HG03354 (cell line): ENCODE measurements at regions not wholly inside any gene's neighbourhood (a gene's known extent, or its start where the extent isn't known, plus 50 kb on each side); places are given as distances from the start of the nearest gene placed in this dataset.
"Not testable (repeated sequence)": the region's sequence is repeated elsewhere in the genome, so short reads cannot be mapped to it uniquely, and the experiment has no call there.

ENCODE experiments used
- ATAC-seq: cut with Tn5 transposase; IDR thresholded peaks from one replicate; pipeline ENCODE4 v1.9.1; 2021; ENCODE audit warnings: mild to moderate bottlenecking; ENCODE audit not compliant: unreplicated experiment, poor library complexity, severe bottlenecking

GRCh38 chr6:94721459-94721858, 855.9 kb upstream of the MANEA start:
- no peak for ATAC-seq

- no peak for ATAC-seq
Observed at GRCh38 chr6:94713446-94713845, 863.9 kb upstream of the MANEA start.

DNA sequence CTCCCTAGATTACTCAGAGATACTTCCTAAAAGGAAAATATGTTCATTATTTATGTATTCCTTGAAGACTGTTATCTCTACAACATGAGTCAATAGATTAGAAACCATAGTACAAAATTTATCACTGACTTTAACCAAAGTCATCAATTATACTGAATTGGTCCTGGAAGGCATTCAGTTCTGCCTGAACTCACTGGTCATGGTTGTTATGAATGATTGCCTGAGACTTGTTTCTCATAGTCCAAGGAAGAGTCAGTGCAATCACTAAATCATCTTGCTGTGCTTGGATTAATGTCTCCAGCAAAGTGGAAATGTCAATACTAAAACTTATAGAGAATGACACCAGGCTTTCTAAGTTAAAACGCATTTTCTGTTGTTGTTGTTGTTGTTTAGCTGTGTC, 878.6 kb upstream of the MANEA start:
- ATAC-seq = no peak

DNA sequence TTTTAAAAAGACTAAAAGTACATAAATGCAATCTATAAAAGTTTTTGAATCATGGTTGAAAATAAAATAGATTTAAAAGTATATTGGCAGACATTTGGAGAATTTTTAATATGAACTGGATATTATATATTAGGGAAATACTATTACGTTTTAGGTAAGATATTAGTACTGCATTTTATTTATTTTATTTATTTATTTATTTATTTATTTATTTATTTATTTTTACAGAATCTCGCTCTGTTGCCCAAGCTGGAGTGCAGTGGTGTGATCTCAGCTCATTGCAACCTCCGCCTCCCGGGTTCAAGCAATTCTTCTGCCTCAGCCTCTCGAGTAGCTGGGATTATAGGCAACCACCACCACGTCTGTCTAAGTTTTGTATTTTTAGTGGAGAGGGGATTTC, 890.1 kb upstream of the MANEA start:
- ATAC-seq = not testable (repeated sequence)

GRCh38 chr6:94683409-94683808, 893.9 kb upstream of the MANEA start:
- ATAC-seq = no peak

- ATAC-seq = no peak
Observed at GRCh38 chr6:94680669-94681212, 896.6 kb upstream of the MANEA start.

DNA sequence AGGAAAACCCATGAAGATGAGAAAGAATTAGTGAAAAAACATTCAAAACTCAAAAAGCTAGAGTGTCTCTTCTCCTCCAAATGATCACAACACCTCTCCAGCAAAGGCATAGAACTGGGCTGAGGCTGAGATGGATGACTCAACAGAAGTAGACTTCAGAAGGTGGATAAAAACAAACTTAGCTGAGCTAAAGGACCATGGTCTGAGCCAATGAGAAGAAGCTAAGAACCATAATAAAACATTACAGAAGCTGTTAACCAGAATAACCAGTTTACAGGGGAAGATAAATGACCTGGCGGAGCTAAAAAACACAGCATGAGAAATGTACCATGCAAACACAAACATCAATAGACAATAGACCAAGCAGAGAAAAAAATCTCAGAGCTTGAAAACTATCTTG, 904.1 kb upstream of the MANEA start:
- no peak for ATAC-seq

- ATAC-seq = no peak
Observed at GRCh38 chr6:94670017-94670416, 907.3 kb upstream of the MANEA start.

DNA sequence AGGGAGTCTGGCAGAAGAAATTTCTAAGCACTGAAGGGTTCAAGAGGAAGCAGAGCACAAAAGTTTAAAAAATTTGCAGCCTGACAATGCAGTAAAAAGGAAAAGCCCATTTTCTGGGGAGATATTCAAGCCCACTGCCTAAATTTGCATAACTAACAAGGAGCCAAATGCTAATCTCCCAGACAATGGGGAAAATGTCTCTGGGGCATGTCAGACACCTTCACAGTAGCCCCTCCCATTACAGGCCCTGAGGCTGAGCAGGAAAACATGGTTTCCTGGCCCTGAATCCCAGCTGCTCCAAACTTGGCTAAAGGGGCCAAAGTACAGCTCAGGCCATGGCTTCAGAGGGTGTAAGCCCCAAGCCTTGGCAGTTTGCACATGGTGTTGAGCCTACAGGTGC, 908.5 kb upstream of the MANEA start:
- ATAC-seq = no peak

DNA sequence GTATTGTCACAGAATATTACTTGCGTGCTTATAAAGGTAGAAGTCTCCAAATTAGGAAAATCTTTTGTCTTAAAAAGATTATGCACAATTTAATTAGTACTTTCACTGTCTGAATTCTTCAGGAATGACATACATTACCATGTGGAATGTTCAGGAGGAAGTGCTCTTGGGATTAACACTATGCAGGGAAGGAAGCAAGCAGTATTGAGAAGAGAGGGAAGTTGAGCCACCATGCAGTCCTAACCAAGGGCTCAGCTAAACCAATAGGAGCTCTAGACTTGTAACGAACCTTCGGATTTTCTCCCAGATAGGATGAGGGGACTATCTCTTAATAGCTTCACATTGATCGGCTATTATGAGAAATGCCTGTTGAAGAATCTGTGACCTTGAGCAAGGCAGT, 918.4 kb upstream of the MANEA start:
- ATAC-seq = no peak

DNA sequence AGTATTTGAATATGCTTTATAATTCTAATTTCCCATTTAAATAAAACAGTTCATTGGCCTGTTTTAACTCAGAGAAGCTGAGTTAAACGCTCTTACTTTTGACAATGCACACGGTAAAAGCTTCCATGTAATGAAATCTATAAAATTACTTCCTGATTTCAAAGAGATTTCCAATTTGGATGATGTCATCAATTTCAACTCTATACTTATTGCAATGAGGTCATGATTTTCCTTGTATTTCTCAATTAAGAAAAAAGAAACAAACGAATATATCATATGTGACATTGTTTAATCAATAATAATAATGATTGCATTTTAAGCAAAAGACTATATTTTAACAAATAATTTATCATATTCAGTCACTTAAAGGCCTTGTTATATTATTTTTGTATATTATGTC, 926.1 kb upstream of the MANEA start:
- ATAC-seq = no peak

GRCh38 chr6:94645191-94645590, 932.1 kb upstream of the MANEA start:
- no peak for ATAC-seq

- ATAC-seq = no peak
Observed at GRCh38 chr6:94639564-94639963, 937.8 kb upstream of the MANEA start.

DNA sequence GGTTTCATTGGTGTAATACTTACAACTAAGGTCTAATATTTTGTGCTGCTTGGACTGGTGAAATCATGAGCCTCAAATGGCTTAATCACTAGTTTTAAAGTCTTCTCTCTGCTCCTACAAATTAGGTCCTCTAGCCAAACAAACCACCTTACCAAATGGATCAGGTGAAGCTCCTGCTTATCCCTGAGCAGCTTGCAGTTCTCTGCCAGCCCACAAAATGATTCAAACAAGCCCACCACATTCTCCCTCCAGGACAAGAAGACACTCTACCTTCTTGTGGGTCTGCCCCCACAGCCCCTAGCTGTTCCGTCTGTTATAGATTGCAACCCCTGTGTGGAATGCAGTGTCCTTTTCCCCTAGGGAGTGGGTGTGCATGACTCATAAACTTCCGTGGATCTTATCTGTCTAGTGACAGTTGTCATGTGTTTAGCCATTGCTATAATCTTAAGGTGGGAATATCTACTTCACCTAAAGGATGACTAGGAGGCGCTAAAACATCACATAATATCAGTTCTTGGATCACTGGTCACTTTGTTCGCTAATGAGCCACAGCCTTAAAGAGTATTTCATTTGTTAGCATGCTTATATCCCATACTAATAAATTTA, 940.5 kb upstream of the MANEA start:
- no peak for ATAC-seq

GRCh38 chr6:94623586-94623985, 953.7 kb upstream of the MANEA start:
- ATAC-seq = no peak

DNA sequence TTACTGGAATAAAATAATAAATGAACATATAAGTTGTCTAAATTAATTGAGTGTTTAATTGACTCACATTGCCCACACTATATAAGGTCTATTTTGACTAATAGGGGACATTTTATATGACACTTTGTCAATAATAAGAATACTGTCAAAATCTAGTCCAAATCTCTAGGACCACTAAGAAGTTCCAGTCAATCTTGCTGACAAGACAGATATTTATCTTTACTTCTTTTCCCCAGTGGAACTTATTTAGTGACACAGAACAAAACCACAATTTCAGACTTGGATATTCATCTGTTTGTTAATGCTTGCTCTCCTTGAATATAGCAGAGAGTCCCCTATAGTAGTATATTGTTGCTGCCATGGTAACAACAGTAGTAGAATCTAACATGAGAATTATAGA, 954.6 kb upstream of the MANEA start:
- ATAC-seq = no peak

GRCh38 chr6:94600636-94601035, 976.7 kb upstream of the MANEA start:
- ATAC-seq = no peak

DNA sequence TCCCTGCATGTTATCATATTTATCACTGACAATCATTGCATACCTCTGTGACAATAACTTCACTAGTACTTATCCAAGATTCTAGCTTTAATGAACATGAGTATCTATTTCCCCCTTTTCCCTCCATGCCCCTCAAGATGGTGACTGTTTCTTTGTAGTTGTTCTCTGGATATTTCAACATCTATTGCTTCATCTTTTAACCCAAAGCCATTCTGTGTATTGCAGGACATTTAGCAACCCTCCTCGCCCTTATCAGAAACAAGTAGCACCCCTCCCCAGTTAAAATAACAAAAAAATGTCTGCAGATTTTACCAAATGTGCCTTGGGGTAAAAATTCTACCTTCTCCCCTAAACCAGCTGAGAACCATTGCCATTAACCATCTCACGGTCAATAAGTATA, 979.8 kb upstream of the MANEA start:
- no peak for ATAC-seq

DNA sequence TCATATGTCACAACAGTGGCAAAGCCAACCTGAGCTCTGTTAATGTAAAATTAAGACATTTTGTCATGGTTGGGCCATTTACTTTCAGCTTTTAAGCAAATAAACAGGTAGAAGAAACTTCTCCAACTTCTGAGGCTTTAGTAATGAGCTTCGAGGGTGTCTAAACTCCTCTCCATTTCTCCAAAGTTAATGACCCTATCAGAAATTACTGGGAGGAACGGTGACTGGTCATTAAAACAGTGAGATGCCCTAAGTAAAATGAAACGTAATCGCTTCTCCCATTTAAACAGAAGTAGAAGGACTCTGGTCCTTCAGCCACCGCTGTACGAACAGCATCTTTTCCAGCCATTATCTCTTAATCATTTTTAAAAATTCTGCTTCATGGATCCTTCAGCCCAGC, 986.9 kb upstream of the MANEA start:
- ATAC-seq = no peak

DNA sequence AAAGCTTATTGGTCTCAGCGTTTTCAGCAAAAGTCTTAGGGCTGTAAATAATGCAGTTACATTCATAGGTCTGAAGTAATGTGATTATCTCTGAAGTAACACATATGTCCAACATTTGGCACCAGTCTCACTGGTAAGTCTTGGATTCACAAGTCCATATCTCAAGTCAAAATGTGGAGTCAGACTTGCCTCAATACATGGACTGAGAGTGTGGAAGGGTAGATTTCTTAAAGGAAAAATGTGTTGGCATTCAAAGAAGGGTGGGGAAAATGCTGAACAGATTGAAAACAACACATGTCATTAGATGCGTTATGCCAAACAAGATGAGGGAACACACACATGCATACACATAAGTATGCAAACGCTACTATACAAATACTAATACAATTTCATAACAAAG, 989.0 kb upstream of the MANEA start:
- no peak for ATAC-seq

- ATAC-seq = no peak
Observed at GRCh38 chr6:94584211-94584610, 993.1 kb upstream of the MANEA start.

DNA sequence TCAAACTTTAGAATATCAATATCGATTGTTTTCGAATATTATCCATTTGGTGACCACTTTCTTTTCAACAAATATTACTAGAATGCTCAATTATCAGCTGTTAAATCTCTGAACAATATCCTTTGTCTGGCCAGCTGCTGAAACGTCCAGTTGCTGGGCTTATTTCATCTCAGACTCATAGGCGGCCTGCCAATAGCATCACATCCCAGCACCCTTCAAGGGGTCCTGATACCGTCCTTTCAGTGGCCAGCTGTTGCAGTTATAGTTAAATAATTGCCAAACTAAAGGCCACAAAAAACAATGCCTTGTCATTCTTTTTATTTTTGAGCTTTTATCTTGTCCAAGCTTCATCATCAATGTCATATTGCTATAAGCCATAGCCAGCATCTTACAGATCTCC, 1006.8 kb upstream of the MANEA start:
- no peak for ATAC-seq
